HepG2 (cell line): ENCODE measurements at regions not wholly inside any gene's neighbourhood (a gene's known extent, or its start where the extent isn't known, plus 50 kb on each side); places are given as distances from the start of the nearest gene placed in this dataset.

Experiments
- ATAC-seq: fragments of 200-7000 bp; cut with Tn5 transposase; 3 replicates; pipeline ENCODE4 v1.9.1; 2020; ENCODE audit warnings: mild to moderate bottlenecking, moderate library complexity
- BruUV-seq: library from RNA; stranded (reverse); fragments of 400-500 nt; replicated peaks from 2 replicates; lab custom pipeline; 2021; lab: Mats Ljungman, UMichigan
- CTCF ChIA-PET: fragments of 300-600 bp; formaldehyde crosslinking; extraction: SDS; loops from one replicate; lab custom pipeline; 2021; ENCODE audit warnings: low total read pairs, inconsistent platforms, low intra/inter-chr PET ratio; lab: Yijun Ruan, JAX
- POLR2A ChIA-PET: fragments of 350-600 bp; sonication (Branson Sonifier 250); formaldehyde crosslinking; loops from one replicate; lab custom pipeline; 2020; ENCODE audit warnings: antibody characterized with exemption, inconsistent platforms; lab: Yijun Ruan, JAX
- DNase-seq: peaks from one replicate; pipeline ENCODE4 v3.0.0-alpha.2; 2015; ENCODE audit warnings: low spot score
- FAIRE-seq: peaks from 3 replicates; lab custom pipeline; 2011; peaks lifted over from hg19 to GRCh38; lab: Jason Lieb, UNC
- H2AFZ ChIP-seq: one replicate; pipeline ENCODE4 v1.6.1; 2011; ENCODE audit warnings: low read length, inconsistent platforms
- H3K27ac ChIP-seq: fragments of 300-600 bp; 3 replicates; pipeline ENCODE4 v1.8.0; 2011; ENCODE audit warnings: mixed run types, mild to moderate bottlenecking, mixed read lengths, low read length, inconsistent platforms; ENCODE audit not compliant: insufficient read depth; ENCODE audit errors: extremely low read length
- H3K27me3 ChIP-seq, 2 experiments: fragments of 200-600 bp in 1 of 2; 2 replicates in 1 of 2; 3 replicates in 1 of 2; pipeline versions ENCODE4 v1.6.0 to v1.8.0; 2011; ENCODE audit warnings: low read length in 2 of 2, mild to moderate bottlenecking in 2 of 2, moderate library complexity in 2 of 2, inconsistent platforms in 1 of 2; ENCODE audit not compliant: insufficient read depth in 2 of 2, control insufficient read depth in 1 of 2
- H3K36me3 ChIP-seq, 2 experiments: fragments of 200-600 bp in 1 of 2; replicated peaks in 1 of 2; 2 replicates in 1 of 2; 3 replicates in 1 of 2; pipeline versions ENCODE4 v1.5.1 to v1.8.0; 2011; ENCODE audit warnings: low read length in 2 of 2, inconsistent platforms in 1 of 2; ENCODE audit not compliant: insufficient read depth in 2 of 2, control insufficient read depth in 1 of 2
- H3K4me1 ChIP-seq: 2 replicates; pipeline ENCODE4 v1.5.1; 2012; ENCODE audit warnings: low read length, inconsistent platforms; ENCODE audit not compliant: insufficient read depth
- H3K4me2 ChIP-seq: 2 replicates; pipeline ENCODE4 v1.6.0; 2011; ENCODE audit warnings: low read depth, low read length, inconsistent platforms
- H3K4me3 ChIP-seq, 3 experiments: fragments of 200-600 bp in 1 of 3; sonication (generic), shearing (Covaris generic) in 1 of 3; replicated peaks in 1 of 3; 2 replicates each; pipeline ENCODE4 v1.5.1; 2011 to 2016; ENCODE audit warnings: low read length in 3 of 3, inconsistent platforms in 2 of 3, low read depth in 2 of 3, mild to moderate bottlenecking in 2 of 3, control low read depth in 1 of 3, mixed read lengths in 1 of 3; ENCODE audit not compliant: insufficient read depth in 1 of 3
- H3K79me2 ChIP-seq: one replicate; pipeline ENCODE4 v1.6.1; 2011; ENCODE audit warnings: low read length, inconsistent platforms; ENCODE audit not compliant: insufficient read depth
- H3K9ac ChIP-seq: 2 replicates; pipeline ENCODE4 v1.6.0; 2011; ENCODE audit warnings: mild to moderate bottlenecking, low read depth, low read length, inconsistent platforms; ENCODE audit not compliant: insufficient read depth
- H3K9me3 ChIP-seq: 2 replicates; pipeline ENCODE4 v1.5.1; 2012; ENCODE audit warnings: mild to moderate bottlenecking, low read length
- H4K20me1 ChIP-seq: 2 replicates; pipeline ENCODE4 v1.6.0; 2011; ENCODE audit warnings: inconsistent platforms, mild to moderate bottlenecking, low read length, moderate library complexity; ENCODE audit not compliant: insufficient read depth
- BCL6 ChIP-seq: IDR thresholded peaks from 2 replicates; pipeline ENCODE4 v1.6.1; 2016; ENCODE audit warnings: missing genetic modification reagents, missing compliant biosample characterization
- BORCS8-MEF2B ChIP-seq: sonication (generic); formaldehyde crosslinking; IDR thresholded peaks from 2 replicates; pipeline ENCODE4 v1.8.0; 2022; ENCODE audit warnings: mild to moderate bottlenecking, missing genetic modification reagents
- CCDC6 ChIP-seq: sonication (generic); formaldehyde crosslinking; IDR thresholded peaks from 2 replicates; pipeline ENCODE4 v1.8.1; 2022; ENCODE audit warnings: mild to moderate bottlenecking, missing genetic modification reagents, moderate library complexity
- CEBPB ChIP-seq: IDR thresholded peaks from 2 replicates; pipeline ENCODE4 v1.6.1; 2011; ENCODE audit warnings: low read depth, low read length, improper control_type of control experiment, borderline replicate concordance
- ELF1 ChIP-seq: sonication (generic); formaldehyde crosslinking; IDR thresholded peaks from 2 replicates; pipeline ENCODE4 v1.4.0; 2020; ENCODE audit warnings: missing genetic modification reagents
- HNRNPK ChIP-seq: fragments of 200-400 bp; formaldehyde crosslinking; IDR thresholded peaks from 2 replicates; pipeline ENCODE4 v1.6.1; 2018; ENCODE audit warnings: low read length, low read depth, moderate library complexity, mild to moderate bottlenecking; ENCODE audit not compliant: poor library complexity, severe bottlenecking
- KMT2B ChIP-seq: IDR thresholded peaks from 2 replicates; pipeline ENCODE4 v1.6.1; 2016; ENCODE audit warnings: missing genetic modification reagents, missing compliant biosample characterization
- NFATC3 ChIP-seq: sonication (generic); formaldehyde crosslinking; IDR thresholded peaks from 2 replicates; pipeline ENCODE4 v1.5.1; 2020; ENCODE audit warnings: mild to moderate bottlenecking, missing genetic modification reagents
- POLR2A ChIP-seq, 2 experiments: IDR thresholded peaks; 2 replicates each; pipeline ENCODE4 v1.6.1; 2011; ENCODE audit warnings: low read depth in 2 of 2, low read length in 2 of 2, mild to moderate bottlenecking in 1 of 2, moderate library complexity in 1 of 2; ENCODE audit not compliant: insufficient read depth in 1 of 2
- SAFB2 ChIP-seq: sonication (generic); formaldehyde crosslinking; IDR thresholded peaks from 2 replicates; pipeline ENCODE4 v1.5.1; 2020; ENCODE audit warnings: missing genetic modification reagents, low read depth, mild to moderate bottlenecking, borderline replicate concordance
- THAP11 ChIP-seq: IDR thresholded peaks from 2 replicates; pipeline ENCODE4 v1.6.1; 2016; ENCODE audit warnings: missing biosample characterization, missing genetic modification reagents
- ZNF326 ChIP-seq: sonication (generic); formaldehyde crosslinking; IDR thresholded peaks from 2 replicates; pipeline ENCODE4 v1.4.0; 2020; ENCODE audit warnings: missing genetic modification reagents, borderline replicate concordance
- ZNF441 ChIP-seq: sonication (generic); formaldehyde crosslinking; IDR thresholded peaks from 2 replicates; pipeline ENCODE4 v1.7.0; 2021; ENCODE audit warnings: missing genetic modification reagents, borderline replicate concordance
- ZNF891 ChIP-seq: sonication (generic); formaldehyde crosslinking; IDR thresholded peaks from 2 replicates; pipeline ENCODE4 v1.5.0; 2020; ENCODE audit warnings: mild to moderate bottlenecking, missing genetic modification reagents
- WGBS: methylation state at CpG from one replicate; pipeline ENCODE4 v1.1.6; 2017; ENCODE audit warnings: low lambda C conversion rate; 5-methylcytosine and 5-hydroxymethylcytosine counted together
- in situ Hi-C: cut with HindIII; loops from 2 replicates; pipeline ENCODE4 v1.10.0; 2017; ENCODE audit warnings: low pct_unique_long_range_greater_than_20kb; ENCODE audit not compliant: extremely low pct_ligation_motif_present
- intact Hi-C: fragments of 100-400 bp; cut with micrococcal nuclease; formaldehyde crosslinking; loops from one replicate; pipeline ENCODE4 v1.10.0; 2022; ENCODE audit not compliant: unreplicated experiment

- TF ChIP-seq BCL6 (CRISPR knock-in tag) (no peak), BORCS8-MEF2B (CRISPR knock-in tag) (no peak), ZNF326 (no peak), SAFB2 (CRISPR knock-in tag) (no peak), CEBPB (0 out of 2 replicates have a peak, but pooled peaks have one; percentile 6), ELF1 (CRISPR knock-in tag) (no peak), NFATC3 (CRISPR knock-in tag) (no peak), THAP11 (CRISPR knock-in tag) (no peak), POLR2A (IDR thresholded peaks at IDR 0.05; ENCODE audit: insufficient read depth in 1 of 2, low read depth in 2 of 2, low read length in 2 of 2) (no peak), ZNF891 (CRISPR knock-in tag) (no peak), KMT2B (CRISPR knock-in tag) (no peak), HNRNPK (peak; percentile 7), CCDC6 (CRISPR knock-in tag) (no peak), ZNF441 (CRISPR knock-in tag) (no peak)
- TF ChIP-seq, all 625 proteins: peak for 2
- CTCF ChIA-PET, result no interaction called here
- Histone ChIP-seq H3K4me3 (no peak overlapping the region), H3K4me2 (no peak overlapping the region), H3K36me3 (no peaks in the 10 kb centered on the region), H2AFZ (no peak overlapping the region), H3K27me3 (no peaks in the 10 kb centered on the region), H3K9me3 (no peaks in the 10 kb centered on the region), H3K79me2 (no peaks in the 10 kb centered on the region), H3K9ac (no peak overlapping the region), H3K27ac (no peak overlapping the region), H3K4me1 (no peaks in the 10 kb centered on the region), H4K20me1 (no peaks in the 10 kb centered on the region)
- FAIRE-seq (no peak), DNase-seq (no peak), ATAC-seq (no peak)
- BruUV-seq, result no TSS peak
- POLR2A ChIA-PET, result no interaction called here
- in situ Hi-C loops, result no loop called here
- WGBS, result 20% methylated on average over 3 of the region's 3 CpGs
- intact Hi-C loops, result no loop called here
These were observed 1080.7 kb upstream of the NUDT12 start for GRCh38 chr5:104643320-104643719.
